HepG2 (cell line): ENCODE measurements at regions not wholly inside any gene's neighbourhood (a gene's known extent, or its start where the extent isn't known, plus 50 kb on each side); places are given as distances from the start of the nearest gene placed in this dataset.

Experiments
- ATAC-seq: fragments of 200-7000 bp; cut with Tn5 transposase; 3 replicates; pipeline ENCODE4 v1.9.1; 2020; ENCODE audit warnings: mild to moderate bottlenecking, moderate library complexity
- BruUV-seq: library from RNA; stranded (reverse); fragments of 400-500 nt; replicated peaks from 2 replicates; lab custom pipeline; 2021; lab: Mats Ljungman, UMichigan
- CTCF ChIA-PET: fragments of 300-600 bp; formaldehyde crosslinking; extraction: SDS; loops from one replicate; lab custom pipeline; 2021; ENCODE audit warnings: low total read pairs, inconsistent platforms, low intra/inter-chr PET ratio; lab: Yijun Ruan, JAX
- POLR2A ChIA-PET: fragments of 350-600 bp; sonication (Branson Sonifier 250); formaldehyde crosslinking; loops from one replicate; lab custom pipeline; 2020; ENCODE audit warnings: antibody characterized with exemption, inconsistent platforms; lab: Yijun Ruan, JAX
- DNase-seq: peaks from one replicate; pipeline ENCODE4 v3.0.0-alpha.2; 2015; ENCODE audit warnings: low spot score
- FAIRE-seq: peaks from 3 replicates; lab custom pipeline; 2011; peaks lifted over from hg19 to GRCh38; lab: Jason Lieb, UNC
- H2AFZ ChIP-seq: one replicate; pipeline ENCODE4 v1.6.1; 2011; ENCODE audit warnings: low read length, inconsistent platforms
- H3K27ac ChIP-seq: fragments of 300-600 bp; 3 replicates; pipeline ENCODE4 v1.8.0; 2011; ENCODE audit warnings: mixed run types, mild to moderate bottlenecking, mixed read lengths, low read length, inconsistent platforms; ENCODE audit not compliant: insufficient read depth; ENCODE audit errors: extremely low read length
- H3K27me3 ChIP-seq, 2 experiments: fragments of 200-600 bp in 1 of 2; 2 replicates in 1 of 2; 3 replicates in 1 of 2; pipeline versions ENCODE4 v1.6.0 to v1.8.0; 2011; ENCODE audit warnings: low read length in 2 of 2, mild to moderate bottlenecking in 2 of 2, moderate library complexity in 2 of 2, inconsistent platforms in 1 of 2; ENCODE audit not compliant: insufficient read depth in 2 of 2, control insufficient read depth in 1 of 2
- H3K36me3 ChIP-seq, 2 experiments: fragments of 200-600 bp in 1 of 2; replicated peaks in 1 of 2; 2 replicates in 1 of 2; 3 replicates in 1 of 2; pipeline versions ENCODE4 v1.5.1 to v1.8.0; 2011; ENCODE audit warnings: low read length in 2 of 2, inconsistent platforms in 1 of 2; ENCODE audit not compliant: insufficient read depth in 2 of 2, control insufficient read depth in 1 of 2
- H3K4me1 ChIP-seq: 2 replicates; pipeline ENCODE4 v1.5.1; 2012; ENCODE audit warnings: low read length, inconsistent platforms; ENCODE audit not compliant: insufficient read depth
- H3K4me2 ChIP-seq: 2 replicates; pipeline ENCODE4 v1.6.0; 2011; ENCODE audit warnings: low read depth, low read length, inconsistent platforms
- H3K4me3 ChIP-seq, 3 experiments: fragments of 200-600 bp in 1 of 3; sonication (generic), shearing (Covaris generic) in 1 of 3; replicated peaks in 1 of 3; 2 replicates each; pipeline ENCODE4 v1.5.1; 2011 to 2016; ENCODE audit warnings: low read length in 3 of 3, inconsistent platforms in 2 of 3, low read depth in 2 of 3, mild to moderate bottlenecking in 2 of 3, control low read depth in 1 of 3, mixed read lengths in 1 of 3; ENCODE audit not compliant: insufficient read depth in 1 of 3
- H3K79me2 ChIP-seq: one replicate; pipeline ENCODE4 v1.6.1; 2011; ENCODE audit warnings: low read length, inconsistent platforms; ENCODE audit not compliant: insufficient read depth
- H3K9ac ChIP-seq: 2 replicates; pipeline ENCODE4 v1.6.0; 2011; ENCODE audit warnings: mild to moderate bottlenecking, low read depth, low read length, inconsistent platforms; ENCODE audit not compliant: insufficient read depth
- H3K9me3 ChIP-seq: 2 replicates; pipeline ENCODE4 v1.5.1; 2012; ENCODE audit warnings: mild to moderate bottlenecking, low read length
- H4K20me1 ChIP-seq: 2 replicates; pipeline ENCODE4 v1.6.0; 2011; ENCODE audit warnings: inconsistent platforms, mild to moderate bottlenecking, low read length, moderate library complexity; ENCODE audit not compliant: insufficient read depth
- ATF7-NPFF ChIP-seq: sonication (generic); formaldehyde crosslinking; IDR thresholded peaks from 2 replicates; pipeline ENCODE4 v1.8.1; 2023; ENCODE audit warnings: mild to moderate bottlenecking, low read depth, missing genetic modification reagents, moderate library complexity
- CCDC6 ChIP-seq: sonication (generic); formaldehyde crosslinking; IDR thresholded peaks from 2 replicates; pipeline ENCODE4 v1.8.1; 2022; ENCODE audit warnings: mild to moderate bottlenecking, missing genetic modification reagents, moderate library complexity
- CENPX ChIP-seq: sonication (generic); formaldehyde crosslinking; IDR thresholded peaks from 2 replicates; pipeline ENCODE4 v1.9.0; 2021; ENCODE audit warnings: mild to moderate bottlenecking, missing genetic modification reagents, moderate library complexity
- HNRNPK ChIP-seq: fragments of 200-400 bp; formaldehyde crosslinking; IDR thresholded peaks from 2 replicates; pipeline ENCODE4 v1.6.1; 2018; ENCODE audit warnings: low read length, low read depth, moderate library complexity, mild to moderate bottlenecking; ENCODE audit not compliant: poor library complexity, severe bottlenecking
- RFX5 ChIP-seq: IDR thresholded peaks from 2 replicates; pipeline ENCODE4 v1.6.1; 2011; ENCODE audit warnings: low read depth, low read length, improper control_type of control experiment
- SIX4 ChIP-seq: sonication (generic); formaldehyde crosslinking; IDR thresholded peaks from 2 replicates; pipeline ENCODE4 v1.4.0; 2020; ENCODE audit warnings: missing genetic modification reagents
- SUZ12 ChIP-seq: fragments of 150-350 bp; IDR thresholded peaks from 2 replicates; pipeline ENCODE4 v1.6.1; 2014; ENCODE audit warnings: low read depth, low read length
- ZNF678 ChIP-seq: sonication (generic); formaldehyde crosslinking; IDR thresholded peaks from 2 replicates; pipeline ENCODE4 v1.4.0; 2020; ENCODE audit warnings: mild to moderate bottlenecking, missing genetic modification reagents
- ZNF790 ChIP-seq: sonication (generic); formaldehyde crosslinking; IDR thresholded peaks from 2 replicates; pipeline ENCODE4 v1.8.0; 2022; ENCODE audit warnings: missing genetic modification reagents, mild to moderate bottlenecking, borderline replicate concordance
- in situ Hi-C: cut with HindIII; loops from 2 replicates; pipeline ENCODE4 v1.10.0; 2017; ENCODE audit warnings: low pct_unique_long_range_greater_than_20kb; ENCODE audit not compliant: extremely low pct_ligation_motif_present
- intact Hi-C: fragments of 100-400 bp; cut with micrococcal nuclease; formaldehyde crosslinking; loops from one replicate; pipeline ENCODE4 v1.10.0; 2022; ENCODE audit not compliant: unreplicated experiment
- TF ChIP-seq, protein P1 (sequence below): sonication (generic); formaldehyde crosslinking; IDR thresholded peaks from 2 replicates; pipeline ENCODE4 v1.4.0; 2020; ENCODE audit warnings: missing genetic modification reagents, borderline replicate concordance
- TF ChIP-seq, protein P2 (sequence below): sonication (generic); formaldehyde crosslinking; IDR thresholded peaks from 2 replicates; pipeline ENCODE4 v1.4.0; 2020; ENCODE audit warnings: missing genetic modification reagents

DNA sequence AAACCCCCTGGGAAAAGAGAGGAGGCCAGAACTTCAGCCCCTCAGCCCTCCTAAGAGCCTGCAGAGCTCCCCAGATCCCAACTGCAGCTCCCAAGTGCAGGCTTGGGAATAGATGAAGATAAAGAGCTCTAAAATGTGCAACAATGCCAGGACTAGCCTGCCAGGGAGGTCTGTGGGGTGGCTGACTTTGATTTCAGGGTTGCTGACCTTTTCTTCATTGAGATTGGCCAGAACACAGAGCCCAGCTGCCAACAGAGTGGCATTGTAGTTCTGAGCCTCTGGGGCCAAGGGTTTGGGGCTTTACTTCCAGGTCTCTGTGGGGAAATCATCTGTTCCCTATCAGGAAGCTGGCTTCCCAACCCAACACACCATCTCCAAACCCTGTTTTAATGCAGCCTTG, 120.6 kb downstream of the COPRS start:
- in situ Hi-C loops (no loop called here), intact Hi-C loops (no loop called here)
- no peak overlapping the region for H2AFZ ChIP-seq
- FAIRE-seq: no peak
- no peak overlapping the region for H3K27ac ChIP-seq
- TF ChIP-seq, protein P1, sequence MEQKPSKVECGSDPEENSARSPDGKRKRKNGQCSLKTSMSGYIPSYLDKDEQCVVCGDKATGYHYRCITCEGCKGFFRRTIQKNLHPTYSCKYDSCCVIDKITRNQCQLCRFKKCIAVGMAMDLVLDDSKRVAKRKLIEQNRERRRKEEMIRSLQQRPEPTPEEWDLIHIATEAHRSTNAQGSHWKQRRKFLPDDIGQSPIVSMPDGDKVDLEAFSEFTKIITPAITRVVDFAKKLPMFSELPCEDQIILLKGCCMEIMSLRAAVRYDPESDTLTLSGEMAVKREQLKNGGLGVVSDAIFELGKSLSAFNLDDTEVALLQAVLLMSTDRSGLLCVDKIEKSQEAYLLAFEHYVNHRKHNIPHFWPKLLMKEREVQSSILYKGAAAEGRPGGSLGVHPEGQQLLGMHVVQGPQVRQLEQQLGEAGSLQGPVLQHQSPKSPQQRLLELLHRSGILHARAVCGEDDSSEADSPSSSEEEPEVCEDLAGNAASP: no peak
- no peak for TF ChIP-seq ZNF790 (CRISPR knock-in tag)
- no peak for TF ChIP-seq SUZ12
- TF ChIP-seq, protein P2, sequence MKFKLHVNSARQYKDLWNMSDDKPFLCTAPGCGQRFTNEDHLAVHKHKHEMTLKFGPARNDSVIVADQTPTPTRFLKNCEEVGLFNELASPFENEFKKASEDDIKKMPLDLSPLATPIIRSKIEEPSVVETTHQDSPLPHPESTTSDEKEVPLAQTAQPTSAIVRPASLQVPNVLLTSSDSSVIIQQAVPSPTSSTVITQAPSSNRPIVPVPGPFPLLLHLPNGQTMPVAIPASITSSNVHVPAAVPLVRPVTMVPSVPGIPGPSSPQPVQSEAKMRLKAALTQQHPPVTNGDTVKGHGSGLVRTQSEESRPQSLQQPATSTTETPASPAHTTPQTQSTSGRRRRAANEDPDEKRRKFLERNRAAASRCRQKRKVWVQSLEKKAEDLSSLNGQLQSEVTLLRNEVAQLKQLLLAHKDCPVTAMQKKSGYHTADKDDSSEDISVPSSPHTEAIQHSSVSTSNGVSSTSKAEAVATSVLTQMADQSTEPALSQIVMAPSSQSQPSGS: no peak
- TF ChIP-seq SIX4 (CRISPR knock-in tag): no peak
- no peak for TF ChIP-seq ZNF678
- no peak for TF ChIP-seq ATF7-NPFF (CRISPR knock-in tag)
- TF ChIP-seq CENPX (CRISPR knock-in tag): no peak
- TF ChIP-seq RFX5: no peak
- no peak for TF ChIP-seq HNRNPK
- TF ChIP-seq CCDC6 (CRISPR knock-in tag): no peak
- no peaks in the 10 kb centered on the region for H4K20me1 ChIP-seq
- no peak overlapping the region for H3K4me3 ChIP-seq
- no peaks in the 10 kb centered on the region; a peak in 2 of 5 replicates for H3K27me3 ChIP-seq
- H3K79me2 ChIP-seq: no peaks in the 10 kb centered on the region
- no peak for DNase-seq
- no peak for ATAC-seq
- H3K9ac ChIP-seq: no peak overlapping the region
- H3K36me3 ChIP-seq: no peaks in the 10 kb centered on the region
- H3K9me3 ChIP-seq: no peaks in the 10 kb centered on the region
- BruUV-seq: no TSS peak
- ChIA-PET CTCF (no interaction called here), POLR2A (no interaction called here)
- H3K4me1 ChIP-seq: no peaks in the 10 kb centered on the region
- H3K4me2 ChIP-seq: no peak overlapping the region
